CD4-positive, alpha-beta T cell treated with Interleukin-15 for 4 hours (primary cell): ENCODE measurements at regions not wholly inside any gene's neighbourhood (a gene's known extent, or its start where the extent isn't known, plus 50 kb on each side); places are given as distances from the start of the nearest gene placed in this dataset.

Source experiments
- DNase-seq: peaks from one replicate; pipeline ENCODE4 v3.0.0-alpha.2; 2020; ENCODE audit warnings: low spot score

GRCh38 chr5:164027738-164028137, 522.3 kb downstream of the MAT2B start:
- no peak for DNase-seq

- DNase-seq, result no peak
These were observed 532.8 kb downstream of the MAT2B start for GRCh38 chr5:164038128-164038783.

- DNase-seq, result no peak
These were observed 535.7 kb downstream of the MAT2B start for GRCh38 chr5:164041105-164041504.

GRCh38 chr5:164048359-164048926, 543.0 kb downstream of the MAT2B start:
- no peak for DNase-seq

GRCh38 chr5:164051745-164052144, 546.3 kb downstream of the MAT2B start:
- no peak for DNase-seq

GRCh38 chr5:164052536-164053093, 547.2 kb downstream of the MAT2B start:
- no peak for DNase-seq

GRCh38 chr5:164053123-164053522, 547.7 kb downstream of the MAT2B start:
- no peak for DNase-seq

GRCh38 chr5:164054461-164054860, 549.0 kb downstream of the MAT2B start:
- no peak for DNase-seq

GRCh38 chr5:164057121-164057520, 551.7 kb downstream of the MAT2B start:
- DNase-seq, result no peak

- DNase-seq, result no peak
These were observed 553.2 kb downstream of the MAT2B start for GRCh38 chr5:164058621-164059020.

- DNase-seq, result no peak
These were observed 554.1 kb downstream of the MAT2B start for GRCh38 chr5:164059471-164059870.

GRCh38 chr5:164060786-164061355, 555.5 kb downstream of the MAT2B start:
- DNase-seq, result no peak

- no peak for DNase-seq
These were observed 556.9 kb downstream of the MAT2B start for GRCh38 chr5:164062304-164062703.

- no peak for DNase-seq
These were observed 559.8 kb downstream of the MAT2B start for GRCh38 chr5:164065266-164065665.

GRCh38 chr5:164071671-164072070, 566.3 kb downstream of the MAT2B start:
- no peak for DNase-seq

- no peak for DNase-seq
These were observed 567.7 kb downstream of the MAT2B start for GRCh38 chr5:164073081-164073480.

- DNase-seq, result no peak
These were observed 571.1 kb downstream of the MAT2B start for GRCh38 chr5:164076556-164076955.

- no peak for DNase-seq
These were observed 584.9 kb downstream of the MAT2B start for GRCh38 chr5:164090358-164090757.

- no peak for DNase-seq
These were observed 586.4 kb downstream of the MAT2B start for GRCh38 chr5:164091836-164092235.

GRCh38 chr5:164094291-164094690, 588.9 kb downstream of the MAT2B start:
- no peak for DNase-seq

GRCh38 chr5:164097749-164098148, 592.3 kb downstream of the MAT2B start:
- no peak for DNase-seq

- no peak for DNase-seq
These were observed 593.1 kb downstream of the MAT2B start for GRCh38 chr5:164098531-164098930.

- DNase-seq, result no peak
These were observed 593.6 kb downstream of the MAT2B start for GRCh38 chr5:164098979-164099378.
